CD4-positive, alpha-beta T cell treated with Interleukin-4 for 4 hours (primary cell): ENCODE measurements at regions not wholly inside any gene's neighbourhood (a gene's known extent, or its start where the extent isn't known, plus 50 kb on each side); places are given as distances from the start of the nearest gene placed in this dataset.

Experiments
- DNase-seq: peaks from one replicate; pipeline ENCODE4 v3.0.0-alpha.2; 2020

GRCh38 chr3:151935446-151935845, 62.0 kb downstream of the SUCNR1 start:
- DNase-seq = no peak

- no peak for DNase-seq
Measured at GRCh38 chr3:151940481-151940880, 67.0 kb downstream of the SUCNR1 start.

GRCh38 chr3:151943539-151943938, 70.1 kb downstream of the SUCNR1 start:
- DNase-seq = no peak

GRCh38 chr3:151944356-151944755, 70.9 kb downstream of the SUCNR1 start:
- no peak for DNase-seq

GRCh38 chr3:151946606-151947005, 73.2 kb downstream of the SUCNR1 start:
- no peak for DNase-seq

- no peak for DNase-seq
Measured at GRCh38 chr3:151949706-151950105, 76.3 kb downstream of the SUCNR1 start.

- DNase-seq = no peak
Measured at GRCh38 chr3:151955356-151955755, 81.9 kb downstream of the SUCNR1 start.

- DNase-seq = no peak
Measured at GRCh38 chr3:151960961-151961580, 87.6 kb downstream of the SUCNR1 start.

- DNase-seq = no peak
Measured at GRCh38 chr3:151962352-151962751, 88.9 kb downstream of the SUCNR1 start.

GRCh38 chr3:151962912-151963311, 89.5 kb downstream of the SUCNR1 start:
- DNase-seq = no peak

- no peak for DNase-seq
Measured at GRCh38 chr3:151964743-151965142, 91.3 kb downstream of the SUCNR1 start.

GRCh38 chr3:151969026-151969642, 95.7 kb downstream of the SUCNR1 start:
- DNase-seq = no peak

- DNase-seq = no peak
Measured at GRCh38 chr3:151971814-151972579, 98.6 kb downstream of the SUCNR1 start.

- DNase-seq = no peak
Measured at GRCh38 chr3:151974067-151974466, 100.6 kb downstream of the SUCNR1 start.

- no peak for DNase-seq
Measured at GRCh38 chr3:151976211-151977050, 103.0 kb downstream of the SUCNR1 start.

- DNase-seq = no peak
Measured at GRCh38 chr3:151979906-151980305, 106.5 kb downstream of the SUCNR1 start.

GRCh38 chr3:151983538-151983937, 110.1 kb downstream of the SUCNR1 start:
- DNase-seq = no peak

GRCh38 chr3:151985787-151986430, 112.5 kb downstream of the SUCNR1 start:
- DNase-seq = no peak

GRCh38 chr3:151987893-151988292, 114.5 kb downstream of the SUCNR1 start:
- no peak for DNase-seq

- no peak for DNase-seq
Measured at GRCh38 chr3:151989621-151990020, 116.2 kb downstream of the SUCNR1 start.

- no peak for DNase-seq
Measured at GRCh38 chr3:151990696-151991376, 117.4 kb downstream of the SUCNR1 start.
